Glutamatergic neuron (in vitro differentiated cells): ENCODE measurements at regions not wholly inside any gene's neighbourhood (a gene's known extent, or its start where the extent isn't known, plus 50 kb on each side); places are given as distances from the start of the nearest gene placed in this dataset.

Source experiments
- DNase-seq: peaks from one replicate; pipeline ENCODE4 v3.0.0; 2022
- H3K27ac Mint-ChIP-seq: one replicate; pipeline ENCODE4 v1.8.0; 2020; ENCODE audit warnings: mild to moderate bottlenecking, mixed read lengths, inconsistent platforms; ENCODE audit not compliant: unreplicated experiment
- H3K27me3 Mint-ChIP-seq: one replicate; pipeline ENCODE4 v1.8.0; 2020; ENCODE audit warnings: mild to moderate bottlenecking, moderate library complexity, mixed read lengths, inconsistent platforms; ENCODE audit not compliant: unreplicated experiment
- H3K36me3 Mint-ChIP-seq: one replicate; pipeline ENCODE4 v1.8.0; 2020; ENCODE audit warnings: mild to moderate bottlenecking, mixed read lengths, inconsistent platforms; ENCODE audit not compliant: unreplicated experiment
- H3K4me1 Mint-ChIP-seq: one replicate; pipeline ENCODE4 v1.8.0; 2020; ENCODE audit warnings: mild to moderate bottlenecking, low read depth, mixed read lengths, inconsistent platforms; ENCODE audit not compliant: unreplicated experiment
- H3K4me3 Mint-ChIP-seq: one replicate; pipeline ENCODE4 v1.8.0; 2020; ENCODE audit warnings: mild to moderate bottlenecking, mixed read lengths, inconsistent platforms; ENCODE audit not compliant: unreplicated experiment
- H3K9me3 Mint-ChIP-seq: one replicate; pipeline ENCODE4 v1.8.0; 2020; ENCODE audit warnings: mild to moderate bottlenecking, moderate library complexity, mixed read lengths, inconsistent platforms; ENCODE audit not compliant: unreplicated experiment
- CTCF ChIP-seq: fragments of 200-600 bp; sonication (generic); IDR thresholded peaks from one replicate; pipeline ENCODE4 v1.5.0; 2021; ENCODE audit not compliant: partially characterized antibody, unreplicated experiment

- Mint-ChIP-seq H3K4me1 (no peaks in the 10 kb centered on the region), H3K4me3 (no peak overlapping the region)
- no peak for DNase-seq
These were observed 315.9 kb downstream of the BMP4 start for GRCh38 chr14:53640695-53641094.

GRCh38 chr14:53638966-53639365, 317.7 kb downstream of the BMP4 start:
- Mint-ChIP-seq H3K27me3 (peaks cover 1% of the 10 kb centered on the region), H3K27ac (no peak overlapping the region), H3K36me3 (peaks cover 5% of the 10 kb centered on the region), H3K9me3 (no peaks in the 10 kb centered on the region), H3K4me3 (no peak overlapping the region), H3K4me1 (no peaks in the 10 kb centered on the region)
- no peak for DNase-seq
- no peak for TF ChIP-seq CTCF

More at GRCh38 chr14:53640695-53641094, 315.9 kb downstream of the BMP4 start:
- Mint-ChIP-seq H3K27me3 (peaks cover 1% of the 10 kb centered on the region), H3K9me3 (no peaks in the 10 kb centered on the region), H3K27ac (no peak overlapping the region), H3K36me3 (peaks cover 5% of the 10 kb centered on the region)
- TF ChIP-seq CTCF = no peak

GRCh38 chr14:53634793-53635192, 321.8 kb downstream of the BMP4 start:
- H3K27ac Mint-ChIP-seq = no peak overlapping the region
- peaks cover 7% of the 10 kb centered on the region for H3K4me1 Mint-ChIP-seq
- DNase-seq = no peak
- H3K36me3 Mint-ChIP-seq = no peaks in the 10 kb centered on the region
- no peak overlapping the region for H3K4me3 Mint-ChIP-seq
- H3K27me3 Mint-ChIP-seq = peaks cover 1% of the 10 kb centered on the region
- H3K9me3 Mint-ChIP-seq = no peaks in the 10 kb centered on the region
- no peak for TF ChIP-seq CTCF

- Mint-ChIP-seq H3K27ac (no peak overlapping the region), H3K9me3 (no peaks in the 10 kb centered on the region), H3K27me3 (no peaks in the 10 kb centered on the region), H3K36me3 (no peaks in the 10 kb centered on the region), H3K4me1 (peaks cover 7% of the 10 kb centered on the region), H3K4me3 (no peak overlapping the region)
- TF ChIP-seq CTCF = no peak
- DNase-seq = no peak
These were observed 326.3 kb downstream of the BMP4 start for GRCh38 chr14:53630336-53630735.

GRCh38 chr14:53628732-53629430, 327.7 kb downstream of the BMP4 start:
- TF ChIP-seq CTCF = no peak
- H3K36me3 Mint-ChIP-seq = no peaks in the 10 kb centered on the region
- H3K4me1 Mint-ChIP-seq = peaks cover 7% of the 10 kb centered on the region

More at GRCh38 chr14:53628732-53629430, 327.7 kb downstream of the BMP4 start:
- Mint-ChIP-seq H3K27ac (no peak overlapping the region), H3K4me3 (no peak overlapping the region), H3K27me3 (no peaks in the 10 kb centered on the region), H3K9me3 (no peaks in the 10 kb centered on the region)
- no peak for DNase-seq
